Hypothalamus (tissue), 51 donors: ENCODE measurements at regions not wholly inside any gene's neighbourhood (a gene's known extent, or its start where the extent isn't known, plus 50 kb on each side); places are given as distances from the start of the nearest gene placed in this dataset.

Experiments used
- DNase-seq, 51 donors: peaks; one replicate each; lab custom pipeline; 2025; lab: John Stamatoyannopoulos, UW

DNA sequence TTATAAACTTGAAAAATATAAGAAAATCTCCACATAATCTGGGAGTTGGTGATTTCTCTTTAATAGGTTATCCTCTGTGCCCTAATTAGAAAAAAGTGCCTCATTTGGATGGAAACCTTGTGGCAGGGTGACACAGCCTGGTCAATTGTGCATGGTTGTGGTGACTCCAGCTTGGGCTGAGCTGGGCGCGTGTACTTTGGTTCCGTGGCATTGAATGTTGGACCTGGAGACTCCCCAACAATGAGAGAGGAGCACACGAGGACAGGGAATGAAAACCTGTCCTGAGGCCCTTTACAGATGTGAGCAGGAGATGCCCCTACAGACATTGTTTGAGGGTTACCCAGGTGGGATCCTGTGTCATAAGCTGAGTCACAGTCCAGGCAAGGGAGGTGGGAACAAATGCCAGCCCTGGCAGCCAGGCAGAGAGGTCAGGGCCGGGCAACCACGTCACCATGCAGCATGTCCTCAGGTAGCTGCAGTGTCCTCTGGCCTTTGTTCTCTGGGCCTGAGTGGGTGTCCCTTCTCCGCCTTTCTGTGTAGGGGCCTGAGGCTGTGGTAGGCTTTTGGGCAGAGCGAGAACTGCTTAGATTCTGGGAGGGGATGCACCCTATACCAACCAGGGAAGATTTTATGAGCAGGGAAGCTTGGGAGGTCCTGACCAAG is 147.4 kb upstream of the TBX20 start:
- DNase-seq = no peak

DNA sequence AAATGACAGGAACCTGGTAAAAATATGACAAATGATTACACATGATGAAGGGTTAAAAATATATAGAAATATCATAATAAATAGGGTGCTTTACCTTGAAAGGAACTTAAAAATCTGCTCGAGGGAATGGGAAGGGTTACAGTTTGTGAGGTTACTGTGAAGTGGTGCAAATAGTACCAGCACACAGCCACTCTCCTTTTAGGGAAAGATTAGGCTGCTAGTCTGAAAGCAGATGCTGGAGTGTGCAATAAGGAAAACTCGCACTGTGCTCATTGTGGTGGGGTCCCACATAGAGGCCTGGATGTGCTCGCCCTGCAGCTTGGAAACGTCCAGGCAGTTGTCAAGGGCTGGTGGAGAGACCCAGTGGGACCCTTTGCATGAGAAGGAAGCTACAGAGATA is 145.9 kb upstream of the TBX20 start:
- no peak for DNase-seq

DNA sequence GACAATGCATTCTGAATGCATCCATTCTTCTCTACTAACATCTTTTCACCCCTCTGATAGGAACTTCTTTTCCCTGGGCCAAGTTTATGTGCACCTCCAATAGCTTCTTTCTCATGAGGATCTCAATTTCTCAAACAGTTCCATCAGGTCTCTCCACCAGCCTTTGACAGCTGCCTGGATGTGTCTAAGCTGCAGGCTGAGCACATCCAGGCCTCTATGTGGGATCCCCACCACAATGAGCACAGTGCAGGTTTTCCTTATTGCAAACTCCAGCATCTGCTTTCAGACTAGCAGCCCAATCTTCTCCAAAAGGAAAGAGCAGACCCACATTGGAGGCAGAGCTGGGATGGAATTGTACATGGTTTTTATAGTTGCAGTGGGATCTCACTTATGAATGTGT is 145.3 kb upstream of the TBX20 start:
- DNase-seq = no peak

GRCh38 chr7:35398518-35398917 is 144.6 kb upstream of the TBX20 start:
- no peak for DNase-seq

GRCh38 chr7:35390146-35390545 is 136.2 kb upstream of the TBX20 start:
- no peak for DNase-seq

DNA sequence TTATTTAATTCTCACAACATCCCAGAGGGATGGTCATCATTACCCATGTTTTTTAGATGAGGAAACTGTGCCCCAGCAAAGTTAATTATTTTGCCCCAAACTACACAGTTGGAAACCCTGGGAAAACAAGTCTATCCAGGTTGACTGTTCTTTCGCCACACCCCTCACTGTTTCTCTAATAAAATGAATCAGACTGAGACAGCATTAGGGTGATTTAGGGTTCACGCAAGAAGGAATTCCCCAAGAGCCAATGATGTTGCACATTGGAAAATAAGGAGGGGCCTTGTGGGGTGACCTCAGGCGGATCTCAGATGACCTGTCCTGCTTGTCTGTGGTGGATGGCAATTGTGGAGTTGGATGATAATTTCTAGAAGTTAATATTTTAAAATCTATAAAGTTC is 135.7 kb upstream of the TBX20 start:
- no peak for DNase-seq

DNA sequence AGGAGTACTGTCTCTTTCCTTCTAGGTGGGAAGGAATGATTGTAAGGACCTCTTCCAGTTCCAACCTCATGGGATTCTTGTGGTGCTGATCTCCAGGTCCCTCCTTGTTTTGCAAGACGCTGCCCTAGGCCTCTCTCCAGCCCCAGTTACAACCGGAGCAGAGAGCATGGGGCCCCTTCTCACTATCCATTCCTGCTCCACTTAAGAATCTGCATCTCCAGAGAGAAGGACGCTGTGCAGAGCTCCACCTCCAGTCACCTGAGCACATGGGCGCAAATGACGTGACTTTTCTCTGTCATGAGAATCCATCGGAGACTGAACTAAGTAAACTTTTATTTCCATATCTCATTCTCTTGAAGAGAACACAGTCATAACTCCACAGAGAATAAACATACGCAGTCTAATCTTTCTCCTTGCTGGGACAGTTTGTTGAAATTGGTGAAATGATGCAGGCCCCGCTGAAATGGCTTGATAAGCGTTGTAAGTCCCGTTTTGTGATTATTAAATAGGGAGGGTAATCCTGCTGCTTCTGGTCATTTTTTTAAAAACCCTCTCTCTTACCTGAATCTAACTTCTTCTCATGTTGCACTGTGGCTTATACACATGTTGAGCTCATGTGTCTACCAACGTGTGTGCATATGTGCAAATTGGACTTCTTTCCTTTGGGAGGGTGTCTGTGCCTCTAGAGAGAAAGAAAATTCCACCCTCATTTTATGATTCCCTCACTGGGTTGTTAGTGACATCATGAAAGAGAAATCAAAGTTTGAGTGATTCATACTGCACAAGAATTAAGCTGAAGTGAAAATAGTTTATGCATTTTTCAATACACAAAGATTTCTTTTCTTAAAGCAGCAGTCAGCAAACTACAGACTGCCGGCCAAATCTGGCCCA is 133.2 kb upstream of the TBX20 start:
- DNase-seq = no peak

GRCh38 chr7:35386082-35386815 is 132.3 kb upstream of the TBX20 start:
- DNase-seq = no peak

DNA sequence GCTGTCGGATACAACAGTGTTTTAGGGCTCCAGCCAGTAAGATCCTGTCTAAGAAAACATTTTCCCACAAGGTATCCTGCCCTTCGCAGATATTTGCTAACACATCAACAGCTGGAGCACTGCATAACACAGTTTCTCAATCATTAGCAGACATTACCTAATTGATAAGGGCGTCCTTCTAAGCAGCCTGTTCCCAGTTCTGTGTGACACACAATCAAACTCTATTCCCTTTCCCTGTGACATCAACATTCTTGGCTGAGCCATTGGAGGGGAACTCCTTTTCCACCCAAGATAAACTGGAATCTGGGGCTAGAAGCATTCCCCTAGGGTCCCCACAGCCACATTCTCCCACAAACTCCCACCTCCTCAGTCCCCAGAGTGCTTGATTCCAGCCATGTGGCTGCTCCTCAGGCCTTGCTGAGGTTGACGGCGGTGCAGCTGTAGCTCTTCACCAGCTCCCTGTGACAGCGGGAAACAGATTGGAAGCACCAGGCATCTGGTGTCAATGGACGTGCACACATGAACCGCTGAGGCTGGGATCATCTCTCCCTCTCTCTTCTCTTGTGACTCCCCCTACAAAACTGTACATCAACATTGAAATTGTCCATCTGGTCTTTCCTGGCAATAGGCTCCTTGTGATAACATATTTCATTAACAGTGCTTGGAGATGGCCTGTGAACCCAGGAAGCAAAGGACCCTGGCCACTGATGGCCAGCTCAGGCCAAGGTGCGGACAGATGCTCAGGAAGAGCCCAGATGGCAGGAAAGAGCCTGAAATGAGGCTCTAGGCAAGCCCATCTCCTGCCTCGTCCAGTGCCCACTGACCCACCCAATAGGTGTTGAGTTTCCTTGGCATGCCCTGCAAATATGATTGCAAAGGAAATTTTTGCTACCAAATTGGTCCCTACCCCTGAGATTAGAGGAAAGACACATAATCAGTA is 131.1 kb upstream of the TBX20 start:
- no peak for DNase-seq

DNA sequence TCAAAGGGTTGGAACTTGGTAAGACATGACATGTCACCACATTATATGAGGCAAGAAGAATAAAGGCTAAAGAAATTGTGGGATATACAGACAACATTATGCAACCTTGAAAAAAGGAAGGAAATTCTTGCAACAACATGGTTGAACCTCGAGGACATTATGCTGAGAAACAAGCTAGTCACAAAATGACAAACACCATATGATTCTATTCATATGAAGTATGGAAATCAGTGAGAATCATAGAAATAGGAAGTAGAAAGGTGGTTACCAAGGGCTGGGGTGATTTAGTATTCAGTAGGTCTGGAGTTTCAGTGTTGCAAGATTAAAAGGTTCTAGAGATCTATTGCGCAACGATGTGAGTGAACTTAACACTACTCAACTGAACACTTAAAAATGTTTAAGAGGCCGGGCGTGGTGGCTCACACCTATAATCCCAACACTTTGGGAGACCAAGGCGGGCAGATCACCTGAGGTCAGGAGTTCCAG is 126.9 kb upstream of the TBX20 start:
- DNase-seq = no peak

GRCh38 chr7:35379481-35379880 is 125.6 kb upstream of the TBX20 start:
- peak in 3 of 51 donors; percentile 2 to 3 (median 2) for DNase-seq

GRCh38 chr7:35375516-35375915 is 121.6 kb upstream of the TBX20 start:
- no peak for DNase-seq

DNA sequence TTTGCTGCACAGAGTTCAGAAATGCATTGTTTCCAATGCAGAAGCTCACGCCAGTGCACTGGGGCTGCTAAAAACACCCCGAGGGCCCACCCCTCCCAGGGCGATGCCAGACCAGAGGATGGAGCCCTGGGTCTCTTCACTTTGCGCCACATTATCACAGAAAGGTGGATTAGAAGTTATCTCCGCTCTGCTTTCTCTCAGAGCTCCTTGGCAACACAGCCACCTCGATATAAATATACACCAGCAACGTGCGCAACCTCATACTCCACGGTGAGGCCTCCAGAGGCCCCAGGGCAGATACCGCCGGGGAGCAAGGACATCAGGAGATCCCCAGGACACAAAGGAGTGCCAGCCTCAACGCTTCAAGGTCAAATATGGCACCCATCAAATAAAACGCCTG is 121.0 kb upstream of the TBX20 start:
- no peak for DNase-seq

- DNase-seq = no peak
These were observed 117.3 kb upstream of the TBX20 start for GRCh38 chr7:35371221-35371620.

- no peak for DNase-seq
These were observed 116.8 kb upstream of the TBX20 start for GRCh38 chr7:35370687-35371086.

DNA sequence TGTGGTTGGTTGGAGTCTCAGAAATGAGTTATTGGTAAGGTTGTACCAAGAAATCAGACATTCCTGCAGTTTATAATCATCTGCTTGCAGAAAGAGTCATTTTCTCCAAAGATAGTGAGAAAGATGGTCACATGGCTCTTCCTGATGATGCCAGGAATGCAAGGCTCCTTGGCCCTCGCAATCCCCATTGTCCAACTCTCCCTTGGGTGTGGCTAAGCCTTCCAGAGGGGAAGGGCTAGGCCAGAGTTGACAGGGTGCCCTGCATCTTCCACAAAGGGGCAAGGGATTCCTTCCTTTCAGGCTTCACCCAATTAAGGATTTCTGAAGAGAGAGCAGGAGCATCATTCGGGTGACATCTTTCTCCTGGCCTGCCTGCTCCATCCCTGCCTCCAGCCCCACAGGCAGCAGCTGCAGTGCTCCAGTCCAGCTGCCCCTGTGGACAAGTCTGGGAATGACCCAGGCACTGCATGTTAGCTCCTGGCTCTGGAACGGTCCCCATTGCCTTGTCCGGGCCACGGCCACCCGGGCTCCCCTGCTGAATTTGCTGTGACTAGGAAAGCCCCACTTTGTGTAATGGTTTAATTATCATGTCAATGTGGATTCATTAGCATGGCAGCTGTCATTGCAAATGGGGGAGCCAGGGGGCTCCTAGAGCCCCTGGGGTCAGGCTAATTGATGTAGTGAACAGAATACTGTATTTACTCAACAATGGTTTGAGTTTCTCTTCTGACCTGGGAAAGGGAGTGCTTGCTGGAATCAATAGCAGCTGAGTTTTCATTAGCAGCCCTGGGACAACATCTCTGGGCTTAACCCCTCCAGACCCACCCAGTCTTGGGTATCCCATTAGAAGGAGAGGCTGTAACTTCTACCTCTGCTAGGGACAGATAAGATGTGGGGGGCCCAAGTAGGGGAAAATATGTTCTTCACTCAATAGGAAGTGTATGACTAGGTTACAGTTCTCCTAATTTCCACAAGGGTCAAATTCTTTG is 112.6 kb upstream of the TBX20 start:
- no peak for DNase-seq

DNA sequence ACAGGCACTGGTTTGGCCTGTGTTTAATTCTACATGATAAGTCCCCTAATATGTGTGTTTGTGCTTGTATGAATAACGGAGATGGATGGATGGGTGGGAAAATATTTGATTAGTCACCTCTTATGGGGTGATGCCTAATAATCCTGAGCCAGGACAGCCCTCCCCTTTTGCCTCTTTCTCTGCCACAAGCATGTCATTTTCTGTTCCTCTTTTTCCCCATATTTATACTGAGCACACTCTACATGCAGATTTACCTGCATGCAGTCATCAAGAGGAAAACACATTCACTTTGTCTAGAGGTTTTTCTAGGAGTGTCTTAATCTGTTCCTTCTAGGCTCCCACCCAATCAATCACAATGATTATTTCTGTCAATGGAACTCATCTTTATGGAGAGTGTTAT is 111.6 kb upstream of the TBX20 start:
- no peak for DNase-seq

- no peak for DNase-seq
These were observed 108.4 kb upstream of the TBX20 start for GRCh38 chr7:35362341-35362740.

DNA sequence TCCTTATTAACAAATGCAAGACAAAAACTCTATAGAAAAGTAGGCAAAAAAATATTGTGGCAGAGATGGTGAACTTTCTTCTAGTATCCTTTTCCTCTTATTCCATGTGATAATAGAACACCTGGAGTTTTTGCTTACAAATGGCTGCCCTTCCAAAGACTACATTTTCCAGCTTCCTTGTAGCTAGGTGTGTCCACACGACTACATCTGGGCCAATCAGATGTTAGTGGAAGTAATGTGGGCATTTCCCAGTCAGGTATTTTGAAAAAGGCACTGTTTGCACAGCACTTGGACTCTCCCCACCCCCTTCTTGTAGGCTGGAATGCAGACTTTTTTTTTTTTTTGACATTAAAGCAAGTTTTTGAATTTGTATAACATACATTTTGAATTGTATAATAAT is 105.5 kb upstream of the TBX20 start:
- DNase-seq = no peak
